HG03521 (cell line): ENCODE measurements at regions not wholly inside any gene's neighbourhood (a gene's known extent, or its start where the extent isn't known, plus 50 kb on each side); places are given as distances from the start of the nearest gene placed in this dataset.

Experiments
- ATAC-seq: cut with Tn5 transposase; IDR thresholded peaks from one replicate; pipeline ENCODE4 v1.9.1; 2021; ENCODE audit warnings: mild to moderate bottlenecking, moderate library complexity; ENCODE audit not compliant: unreplicated experiment

- no peak for ATAC-seq
These were observed 499.4 kb downstream of the MAFB start for GRCh38 chr20:40189621-40190020.

DNA sequence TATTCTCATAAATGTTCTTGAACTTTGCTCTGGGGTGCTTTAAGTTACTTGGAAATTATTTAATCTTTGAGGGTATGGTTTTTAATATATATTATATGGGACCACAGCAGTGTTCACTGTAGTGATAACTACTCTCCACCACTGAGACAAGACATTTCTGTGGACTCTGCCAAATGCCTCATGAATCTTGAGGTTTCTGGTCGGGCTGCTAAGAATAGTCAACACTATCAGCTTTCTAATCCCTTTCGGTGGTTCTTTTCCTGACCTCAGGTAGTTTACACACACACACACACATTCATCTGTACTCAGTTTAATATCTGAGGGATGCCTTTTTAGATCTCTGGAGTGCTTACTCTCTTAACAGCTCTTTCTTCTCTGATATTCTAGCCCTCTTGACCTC, 500.7 kb downstream of the MAFB start:
- no peak for ATAC-seq

- ATAC-seq: no peak
These were observed 502.2 kb downstream of the MAFB start for GRCh38 chr20:40186826-40187225.

GRCh38 chr20:40181676-40182075, 507.4 kb downstream of the MAFB start:
- ATAC-seq: no peak

DNA sequence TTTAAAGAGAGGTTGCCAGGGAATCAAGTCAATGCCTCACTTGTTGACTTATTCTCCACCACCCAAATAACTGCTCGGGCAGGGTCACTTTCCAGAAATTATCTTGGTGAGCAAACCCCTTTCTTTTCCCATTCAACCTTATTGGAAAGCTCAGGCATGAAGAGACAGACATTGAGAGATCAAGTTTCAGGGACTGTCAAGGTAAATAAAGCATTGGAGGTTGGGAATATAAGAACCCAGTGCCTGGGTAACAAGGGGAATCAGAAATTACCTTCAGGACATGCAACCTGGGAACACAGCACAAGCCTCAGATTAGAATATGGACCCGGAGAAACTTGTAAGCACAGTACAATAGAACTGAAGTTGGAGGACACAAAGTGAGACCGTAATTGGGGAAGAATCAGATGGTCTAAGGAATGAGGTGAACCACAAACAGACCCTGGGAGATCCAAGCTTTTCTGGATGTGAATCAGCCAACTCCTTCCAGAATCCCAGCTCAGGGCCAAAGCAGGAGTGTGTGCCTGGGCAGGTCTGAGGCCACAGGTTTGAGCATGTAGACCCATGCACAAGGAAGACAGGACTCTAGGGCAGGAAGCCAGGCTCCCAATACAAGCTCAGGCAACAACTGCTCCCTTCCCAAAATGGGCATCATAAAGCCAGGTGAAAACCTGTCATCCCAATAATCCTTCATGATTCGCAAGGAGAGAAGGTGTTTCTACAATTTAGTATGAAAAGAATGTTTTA, 512.8 kb downstream of the MAFB start:
- ATAC-seq: no peak

DNA sequence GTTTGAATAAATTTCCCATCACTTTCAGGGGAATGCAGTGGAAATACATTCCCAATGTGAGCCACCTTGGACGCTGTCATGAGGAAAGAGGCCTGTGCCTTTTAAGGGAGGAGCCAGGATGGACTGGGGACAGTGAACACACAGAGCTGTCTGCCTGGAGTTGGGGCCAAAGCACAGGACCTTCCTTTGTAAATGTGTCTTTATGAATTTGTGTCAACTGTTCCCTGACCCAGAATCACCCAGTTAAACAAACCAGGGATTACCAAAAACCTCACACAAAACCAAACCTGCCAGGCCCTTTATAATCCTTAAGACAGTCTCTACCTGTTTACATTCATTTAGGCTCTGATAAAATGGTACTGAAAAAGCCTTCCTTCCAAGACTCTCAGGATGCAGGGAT, 513.7 kb downstream of the MAFB start:
- ATAC-seq: no peak

- no peak for ATAC-seq
These were observed 515.2 kb downstream of the MAFB start for GRCh38 chr20:40173872-40174271.

DNA sequence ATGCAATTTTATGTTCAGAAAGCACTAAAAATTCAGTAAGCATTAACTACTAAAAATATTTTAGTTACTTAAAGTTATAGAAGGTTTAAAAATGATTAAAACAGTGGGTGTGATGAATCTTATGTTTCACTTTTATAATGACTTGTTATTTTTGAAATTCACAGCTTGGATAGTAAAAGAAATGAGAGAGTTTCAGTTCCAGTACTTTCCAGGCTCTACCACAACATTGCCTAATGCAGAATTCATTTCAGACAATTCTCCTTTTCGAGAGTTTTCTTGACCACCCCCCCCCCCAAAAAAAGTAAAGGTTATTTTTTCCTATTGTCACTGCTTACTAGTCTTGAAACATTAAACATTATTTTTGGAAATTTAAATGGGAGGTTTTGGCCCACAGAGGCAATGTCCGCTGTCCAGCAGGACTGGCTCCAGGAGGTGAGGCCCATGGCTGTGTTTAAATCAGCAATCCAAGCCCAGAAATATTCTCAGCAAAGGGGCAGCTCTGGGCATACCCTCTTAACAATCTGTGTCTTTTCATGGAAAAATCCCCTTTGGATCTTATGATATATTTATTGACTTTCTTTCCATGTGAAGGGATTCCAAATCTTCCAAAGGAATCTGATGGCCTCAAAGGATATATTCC, 519.9 kb downstream of the MAFB start:
- no peak for ATAC-seq

DNA sequence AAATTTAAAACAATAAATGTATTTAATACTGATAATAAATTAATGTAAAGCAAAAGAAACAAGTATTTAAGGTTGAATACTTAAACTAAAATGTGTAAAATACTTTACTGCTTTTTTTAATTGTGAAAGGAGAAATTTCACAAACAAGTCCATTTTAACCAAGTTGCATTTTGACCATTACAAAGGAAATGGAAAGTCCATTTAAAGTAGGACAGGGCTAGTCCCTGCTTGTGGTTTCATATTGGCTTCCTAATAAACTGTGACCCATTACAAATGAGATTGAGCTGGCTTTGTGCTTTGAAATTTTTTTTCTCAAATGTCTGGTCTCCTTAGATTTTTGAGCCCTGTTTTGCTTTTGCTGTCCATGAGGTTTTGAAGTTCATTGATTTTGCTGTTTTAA, 527.6 kb downstream of the MAFB start:
- no peak for ATAC-seq

GRCh38 chr20:40160097-40160550, 528.9 kb downstream of the MAFB start:
- no peak for ATAC-seq

- ATAC-seq: no peak
These were observed 529.8 kb downstream of the MAFB start for GRCh38 chr20:40159276-40159675.

DNA sequence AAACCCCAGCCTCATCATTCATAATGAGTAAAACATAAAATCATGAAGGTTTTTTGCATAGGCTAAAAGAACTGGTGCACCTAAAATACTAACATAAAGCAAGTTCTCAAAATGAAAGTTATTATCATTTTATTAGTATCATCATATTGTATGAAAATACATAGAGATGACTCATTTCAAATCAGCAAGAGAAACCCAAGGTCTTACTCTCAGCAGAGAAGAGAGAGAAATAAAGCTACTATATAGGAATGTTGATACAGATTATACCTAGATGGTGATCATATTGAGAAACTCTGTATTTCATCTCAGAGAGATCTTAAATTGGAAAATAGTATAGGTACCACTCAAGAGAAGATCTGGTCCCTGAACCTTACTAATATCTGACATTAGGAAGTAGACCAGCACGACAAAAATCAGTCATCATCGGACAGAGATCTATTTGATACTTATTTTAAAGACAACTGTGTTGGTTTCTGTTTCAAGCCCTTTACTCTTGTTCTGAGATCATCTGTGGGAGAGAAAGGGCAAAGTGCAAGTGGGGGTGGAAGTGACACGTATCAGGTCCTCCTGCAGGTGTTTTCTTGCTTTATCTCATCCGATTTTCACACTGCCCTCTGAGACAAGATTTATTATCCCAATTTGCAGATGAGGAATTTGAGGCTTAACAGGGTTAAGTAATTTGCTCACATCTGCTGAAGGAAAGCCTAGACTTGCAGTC, 532.3 kb downstream of the MAFB start:
- peak; percentile 91 for ATAC-seq

DNA sequence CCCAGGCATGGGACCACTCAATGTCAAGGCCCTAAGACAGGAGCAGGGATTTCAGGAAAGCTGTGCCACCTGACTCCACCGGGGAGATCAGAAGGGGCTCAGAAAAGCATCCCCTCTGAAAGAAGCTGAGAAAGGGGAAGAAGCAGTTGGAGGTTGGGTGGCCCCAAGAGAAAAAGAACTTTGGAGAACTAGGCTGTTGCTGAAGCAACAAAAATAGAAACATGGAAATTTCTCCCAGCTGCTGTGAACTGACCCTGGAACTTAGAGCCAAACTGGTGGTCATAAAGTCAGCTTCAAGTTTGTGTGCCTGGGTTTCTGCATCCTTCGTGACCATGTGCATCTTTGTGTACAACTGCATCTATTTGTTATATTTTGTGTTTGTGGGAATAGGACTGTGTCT, 534.5 kb downstream of the MAFB start:
- ATAC-seq: no peak

DNA sequence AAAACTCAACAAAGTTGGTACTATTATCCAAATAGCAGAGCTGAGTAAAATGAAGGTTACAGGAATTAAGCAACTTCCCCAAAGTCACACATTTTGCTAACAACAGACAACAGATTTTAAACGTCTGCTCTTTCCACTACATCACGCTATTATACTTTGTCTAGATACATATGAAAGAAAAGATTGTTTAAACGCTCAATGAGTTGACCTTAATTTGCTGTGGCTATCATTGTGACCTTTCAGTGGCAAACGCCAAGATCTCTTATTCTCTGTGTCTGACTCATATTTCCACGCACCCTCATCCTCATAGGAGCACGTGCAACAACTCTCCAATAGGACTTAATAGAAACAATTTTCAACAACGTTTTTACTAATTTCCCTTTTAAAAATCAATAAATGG, 540.1 kb downstream of the MAFB start:
- no peak for ATAC-seq

DNA sequence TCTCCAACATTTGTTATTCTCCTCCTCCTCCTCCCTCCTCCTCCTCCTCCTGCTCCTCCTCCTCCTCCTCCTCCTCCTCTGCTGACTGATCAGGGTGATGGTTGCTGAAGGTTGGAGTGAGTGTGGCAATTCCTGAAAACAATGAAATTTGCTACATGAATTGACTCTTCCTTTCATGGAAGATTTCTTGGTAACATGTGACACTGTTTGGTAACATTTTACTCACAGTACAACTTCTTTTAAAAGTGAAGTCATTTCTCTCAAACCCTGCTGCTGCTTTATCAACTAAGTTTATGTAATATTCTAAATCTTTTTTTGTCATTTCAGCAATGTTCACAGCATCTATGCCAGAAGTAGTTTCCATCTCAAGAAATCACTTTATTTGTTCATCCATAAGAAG, 543.0 kb downstream of the MAFB start:
- ATAC-seq: no peak

DNA sequence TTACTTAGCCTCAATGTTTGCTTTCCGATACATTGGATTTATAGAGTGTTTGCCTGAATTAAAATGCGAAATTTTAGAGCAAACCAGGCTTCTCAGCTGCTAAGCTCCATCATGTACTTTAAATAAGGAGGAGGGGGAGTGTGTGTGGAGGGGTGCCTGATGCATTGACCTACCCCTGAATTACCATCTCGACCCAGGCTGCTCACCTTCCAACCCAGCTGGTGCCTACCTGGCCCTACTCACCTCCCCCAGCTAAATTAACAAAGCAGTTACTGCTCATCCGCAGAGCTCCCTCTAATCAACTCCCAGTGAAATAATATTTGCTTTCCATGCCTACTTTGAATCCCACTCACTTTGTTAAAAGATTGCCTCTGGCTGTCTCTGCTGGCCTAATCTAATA, 544.5 kb downstream of the MAFB start:
- ATAC-seq: no peak

GRCh38 chr20:40134176-40134575, 554.9 kb downstream of the MAFB start:
- ATAC-seq: no peak

DNA sequence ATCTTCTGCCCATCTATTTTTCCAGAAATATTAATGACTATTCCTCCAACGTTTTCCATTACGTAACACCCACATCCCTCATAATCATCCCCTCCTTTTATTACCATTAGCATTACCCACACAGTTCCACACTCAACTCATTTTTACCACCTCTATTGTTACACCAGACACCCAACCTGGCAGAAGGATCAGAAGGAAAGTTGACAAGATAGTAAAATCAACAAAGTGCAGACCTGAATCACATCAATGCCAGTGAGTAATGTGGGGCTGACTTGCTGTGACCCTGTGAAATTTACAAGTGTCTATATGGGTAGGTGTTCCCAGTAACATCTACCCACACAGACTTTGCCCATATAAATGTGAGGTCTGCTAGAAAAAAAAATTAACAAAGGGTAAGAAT, 568.2 kb downstream of the MAFB start:
- no peak for ATAC-seq

GRCh38 chr20:40111282-40111681, 577.8 kb downstream of the MAFB start:
- no peak for ATAC-seq

- no peak for ATAC-seq
These were observed 578.7 kb downstream of the MAFB start for GRCh38 chr20:40110311-40110831.

- ATAC-seq: no peak
These were observed 579.9 kb downstream of the MAFB start for GRCh38 chr20:40109136-40109535.

- ATAC-seq: no peak
These were observed 580.7 kb downstream of the MAFB start for GRCh38 chr20:40108321-40108720.
